GM21717 (cell line): ENCODE measurements at regions not wholly inside any gene's neighbourhood (a gene's known extent, or its start where the extent isn't known, plus 50 kb on each side); places are given as distances from the start of the nearest gene placed in this dataset.

Experiments
- ATAC-seq: cut with Tn5 transposase; IDR thresholded peaks from one replicate; pipeline ENCODE4 v1.9.1; 2021; ENCODE audit warnings: mild to moderate bottlenecking, moderate library complexity; ENCODE audit not compliant: unreplicated experiment

DNA sequence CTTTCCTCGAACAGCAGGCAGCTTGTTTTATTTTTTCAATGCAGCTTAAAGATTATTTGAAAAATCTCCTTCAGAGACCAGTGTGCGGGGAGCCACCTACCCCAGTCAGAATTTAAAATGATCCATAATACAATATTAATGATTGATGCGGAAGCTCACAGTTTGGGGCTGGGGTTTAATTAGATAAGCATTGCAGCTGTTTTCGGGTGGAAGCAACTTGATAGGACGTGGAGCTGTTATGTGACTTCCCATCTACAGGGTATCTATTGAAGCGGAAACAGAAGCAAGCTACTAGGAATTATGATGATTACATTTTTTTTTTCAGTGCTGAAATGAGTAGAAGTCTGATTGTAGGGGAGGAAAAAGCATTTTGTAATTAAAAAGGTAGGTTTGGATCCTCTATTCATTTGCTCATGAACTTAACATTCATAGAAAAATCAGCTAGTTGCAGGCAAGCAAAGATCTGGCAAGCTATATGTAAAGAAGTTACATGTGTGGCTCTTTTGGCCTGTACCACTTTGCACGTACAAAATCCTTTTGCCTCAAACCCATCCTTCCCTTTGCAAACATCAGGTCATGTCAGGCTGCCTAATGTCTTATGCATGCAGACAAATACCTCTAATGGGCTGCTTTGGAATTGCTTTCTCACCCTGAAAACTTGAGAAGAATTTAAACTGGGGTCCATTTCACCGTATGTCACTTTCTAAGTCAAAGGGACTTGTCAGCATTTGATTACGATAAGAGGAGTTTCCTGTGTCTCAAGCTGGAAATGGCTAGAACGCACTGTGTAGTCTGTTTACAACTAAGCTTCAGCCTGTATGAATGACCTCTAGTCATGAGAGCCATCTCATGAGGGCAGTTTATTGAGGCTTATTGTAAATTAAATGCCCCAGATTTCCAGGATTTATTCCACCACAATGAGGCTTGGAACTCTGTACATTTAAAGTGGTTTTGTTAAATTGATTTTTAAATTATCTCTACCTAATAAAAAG, 267.1 kb upstream of the TMTC4 start:
- no peak for ATAC-seq

DNA sequence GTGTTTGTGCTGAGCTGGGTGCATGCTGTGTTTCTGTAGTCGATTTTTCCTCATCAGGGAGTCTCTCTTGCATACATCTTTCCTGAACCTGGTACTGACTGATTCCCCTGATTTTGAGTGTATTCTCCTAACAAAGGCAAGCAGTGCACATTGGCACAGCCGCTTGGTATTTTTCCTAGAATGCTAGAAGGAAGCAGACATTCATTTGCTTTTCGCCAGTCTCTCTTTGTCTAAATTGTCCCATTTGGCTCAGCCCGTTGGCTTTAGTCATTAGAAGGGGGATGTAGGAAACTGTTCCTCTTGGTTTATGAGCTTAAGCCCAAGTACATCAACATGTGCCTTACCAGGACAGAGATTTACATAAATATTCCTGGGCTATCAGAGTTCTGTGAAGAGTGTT, 266.1 kb upstream of the TMTC4 start:
- ATAC-seq = no peak

DNA sequence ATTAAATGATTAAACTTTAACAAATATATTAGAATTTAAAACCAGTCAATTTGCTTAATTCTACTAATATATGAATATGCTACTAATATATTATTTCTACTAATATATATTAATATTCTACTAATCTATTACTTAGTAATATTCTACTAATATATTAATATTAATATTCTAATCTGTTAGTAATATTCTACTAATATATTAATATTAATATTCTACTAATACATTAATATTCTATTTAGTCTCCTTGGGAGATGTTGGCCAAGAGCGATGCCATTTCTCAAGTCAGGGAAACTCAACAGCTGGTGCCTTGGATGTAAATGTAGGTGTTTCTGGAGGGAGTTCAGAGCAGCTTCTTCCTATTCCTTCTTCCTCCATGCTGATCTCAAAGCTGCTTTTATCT, 259.2 kb upstream of the TMTC4 start:
- no peak for ATAC-seq

DNA sequence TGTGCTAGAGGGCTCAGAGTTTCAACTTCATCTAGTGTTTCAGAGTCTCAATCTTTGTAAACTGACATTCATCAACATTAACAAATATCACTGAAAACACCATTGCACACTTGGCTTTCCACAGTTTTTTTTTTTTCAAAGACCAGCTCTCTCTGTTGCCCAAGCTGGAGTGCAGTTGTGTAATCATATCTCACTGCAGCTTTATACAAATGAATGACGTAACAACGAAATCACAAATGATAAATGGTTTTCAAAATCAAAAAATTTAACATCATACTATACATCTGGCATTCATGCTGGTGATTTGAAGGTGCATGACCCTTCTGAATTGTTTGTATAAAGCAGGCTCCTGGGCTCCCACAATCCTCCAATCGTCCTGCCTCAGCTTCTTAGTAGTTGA, 248.0 kb upstream of the TMTC4 start:
- no peak for ATAC-seq

DNA sequence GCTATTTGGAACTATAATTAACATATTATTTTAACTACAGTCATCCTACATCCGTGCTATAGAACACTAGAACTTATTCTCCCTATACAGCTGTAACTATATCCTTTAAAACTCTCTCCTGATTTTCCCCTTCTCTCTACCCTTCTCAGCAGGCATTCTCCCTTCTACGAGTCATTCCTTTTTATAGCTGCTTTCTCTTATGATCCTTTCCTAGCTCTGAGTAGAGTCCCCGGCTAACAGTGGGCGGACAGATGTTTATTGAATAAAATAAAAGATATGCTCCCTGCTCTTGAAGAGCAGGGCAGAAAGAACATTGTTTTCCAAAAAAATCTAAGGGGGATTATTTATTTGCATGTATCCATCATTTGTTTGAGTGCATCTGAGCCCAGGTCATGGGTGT, 246.5 kb upstream of the TMTC4 start:
- no peak for ATAC-seq

DNA sequence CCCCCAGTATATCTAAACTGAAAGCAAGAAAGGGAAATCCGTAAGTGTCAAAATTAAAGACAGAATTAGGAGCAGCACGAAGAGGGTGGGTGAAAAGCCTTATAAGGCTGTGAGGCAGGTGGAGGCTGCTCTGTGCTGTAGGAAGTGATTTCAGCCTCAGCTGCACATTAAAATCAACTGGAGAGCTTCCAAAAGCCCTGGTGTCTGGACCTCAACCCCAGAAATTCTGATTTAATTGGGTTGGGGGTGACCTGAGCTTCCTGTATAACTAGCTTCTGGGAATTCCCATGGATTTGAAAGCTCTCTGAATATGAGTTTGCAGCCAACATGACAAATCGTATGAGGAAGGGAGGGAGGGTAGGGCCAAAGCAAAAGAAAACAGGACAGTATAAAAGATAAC, 242.4 kb upstream of the TMTC4 start:
- no peak for ATAC-seq

DNA sequence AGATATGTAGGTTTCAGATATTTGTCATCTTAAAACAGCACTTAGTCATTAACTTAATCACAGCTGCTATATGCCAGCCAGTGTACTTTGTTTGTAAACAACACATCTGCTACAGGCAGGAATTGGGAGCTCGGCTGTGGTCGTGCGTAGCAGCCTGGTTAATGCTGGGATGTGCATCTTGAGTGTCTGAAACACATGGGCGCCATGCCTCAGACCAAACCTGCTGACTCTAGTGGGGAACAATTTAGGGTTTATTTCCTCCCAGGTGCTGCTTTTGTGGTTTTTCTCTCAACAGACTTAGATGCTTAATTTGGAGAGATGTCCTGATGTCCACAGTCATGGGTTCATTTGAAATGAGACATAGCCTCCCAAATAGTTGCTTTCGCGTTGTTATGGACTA, 238.5 kb upstream of the TMTC4 start:
- ATAC-seq = no peak

DNA sequence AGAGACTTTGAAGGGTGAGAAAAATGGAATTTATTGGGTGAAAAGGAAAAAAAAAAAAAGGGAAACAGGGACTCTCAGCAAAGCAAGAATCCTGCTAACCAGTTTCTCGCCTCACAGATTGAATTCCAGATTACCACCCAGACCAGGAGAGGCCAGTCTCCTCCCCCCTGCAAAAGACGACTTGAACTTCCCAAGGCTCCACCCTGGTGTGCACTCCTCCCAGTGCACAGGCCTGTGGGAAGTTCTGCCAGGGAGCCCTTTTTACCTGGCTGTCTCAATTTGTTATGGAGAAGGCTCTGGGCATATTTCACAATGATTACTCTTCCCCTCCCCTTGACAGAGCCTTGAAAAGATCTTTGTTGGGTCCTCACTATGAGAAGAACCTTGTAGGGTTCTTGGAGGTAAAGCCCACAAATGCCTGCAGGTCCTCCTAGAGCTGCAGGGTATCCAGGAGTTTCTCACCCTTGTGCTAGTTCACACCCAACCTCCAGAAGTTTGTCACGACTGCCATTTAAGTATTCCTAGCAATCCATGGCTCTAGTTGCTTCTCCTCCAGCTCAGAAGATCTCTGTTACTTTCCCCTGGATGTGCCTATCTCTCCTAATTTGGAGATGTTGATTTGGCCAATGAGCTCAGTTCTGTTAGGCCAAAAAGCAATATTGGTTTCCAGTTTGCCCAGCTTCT, 229.8 kb upstream of the TMTC4 start:
- no peak for ATAC-seq

DNA sequence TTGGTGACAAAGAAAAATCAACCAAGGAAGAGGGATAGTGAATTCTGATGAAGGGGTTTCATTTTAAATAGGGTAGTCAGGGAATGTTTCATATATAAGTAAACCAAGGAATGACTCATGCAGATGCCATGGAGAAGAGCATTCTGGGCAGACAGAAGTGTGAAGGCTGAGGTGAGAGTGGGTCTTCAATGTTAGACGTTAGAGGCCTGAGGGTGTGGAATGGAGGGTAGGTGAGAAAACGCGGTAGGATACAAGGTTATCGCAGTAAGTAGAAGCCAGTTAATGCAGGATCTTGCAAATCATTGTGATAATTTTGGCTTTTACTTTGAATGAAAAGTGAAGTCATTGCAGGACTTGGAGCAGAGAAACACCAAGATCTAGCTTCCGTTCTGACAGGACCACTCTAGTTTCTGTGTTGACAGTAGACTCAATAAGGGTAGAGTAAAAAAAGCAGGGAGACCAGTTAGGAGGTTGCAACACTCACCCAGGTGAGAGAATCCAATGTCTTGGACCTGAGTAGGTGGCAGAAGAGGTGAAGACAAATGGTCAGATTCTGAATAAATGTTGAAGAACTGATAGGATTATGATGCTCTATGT, 225.2 kb upstream of the TMTC4 start:
- ATAC-seq = no peak

DNA sequence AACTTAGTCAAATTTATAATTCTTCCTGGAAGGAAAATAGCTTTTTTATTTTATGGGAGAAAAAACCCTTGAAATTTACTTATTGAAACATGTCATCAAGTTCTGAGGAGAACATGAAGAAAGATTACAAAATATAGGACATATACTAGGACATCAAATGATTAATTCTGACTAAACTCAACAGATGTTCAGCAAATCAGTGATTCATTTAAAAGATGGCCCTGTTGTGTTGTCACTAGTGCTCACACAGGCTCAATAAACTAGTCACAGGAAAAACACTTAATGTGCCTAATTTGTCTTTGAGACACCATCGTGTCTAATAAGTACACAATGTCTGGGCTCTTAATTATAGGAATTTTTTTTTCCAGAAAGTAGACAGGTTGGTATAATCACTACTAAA, 223.8 kb upstream of the TMTC4 start:
- ATAC-seq = no peak

DNA sequence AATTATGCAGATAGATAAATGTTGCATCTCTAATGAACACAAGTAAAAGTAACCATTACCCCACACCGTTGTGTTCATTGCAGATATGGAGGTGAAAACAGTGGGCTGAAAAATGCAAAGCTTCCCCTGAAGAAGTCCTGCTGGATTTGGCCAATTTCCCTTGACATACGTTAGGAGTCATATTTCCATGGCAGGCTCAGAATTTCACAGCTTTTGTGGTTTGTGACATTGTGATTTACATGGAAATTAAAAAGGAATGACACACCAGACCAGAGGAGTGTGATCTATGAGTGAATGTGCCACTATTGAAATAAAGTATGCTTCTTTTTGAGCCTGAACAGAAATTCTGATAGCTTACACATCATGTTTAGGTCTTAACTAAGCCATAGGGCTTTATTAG, 221.1 kb upstream of the TMTC4 start:
- no peak for ATAC-seq

DNA sequence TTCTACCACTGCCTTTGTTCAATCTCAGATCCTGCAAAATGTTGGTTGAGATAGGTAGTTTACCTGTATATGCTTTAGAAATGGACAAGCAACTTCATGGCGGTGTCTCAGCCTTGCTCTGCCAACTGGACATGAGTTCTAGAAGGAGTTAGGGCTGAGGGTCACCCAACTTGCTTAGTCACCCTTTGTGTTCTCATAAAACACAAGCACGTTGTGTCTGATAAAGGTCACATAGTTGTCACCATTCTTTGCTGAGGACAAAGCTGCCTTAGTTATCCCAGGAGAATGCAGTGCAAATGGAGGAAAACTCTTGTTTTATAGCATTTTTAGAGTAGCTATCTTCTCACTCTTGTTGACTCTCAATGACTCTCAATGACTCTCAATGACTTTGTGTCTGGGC, 218.4 kb upstream of the TMTC4 start:
- ATAC-seq = no peak

DNA sequence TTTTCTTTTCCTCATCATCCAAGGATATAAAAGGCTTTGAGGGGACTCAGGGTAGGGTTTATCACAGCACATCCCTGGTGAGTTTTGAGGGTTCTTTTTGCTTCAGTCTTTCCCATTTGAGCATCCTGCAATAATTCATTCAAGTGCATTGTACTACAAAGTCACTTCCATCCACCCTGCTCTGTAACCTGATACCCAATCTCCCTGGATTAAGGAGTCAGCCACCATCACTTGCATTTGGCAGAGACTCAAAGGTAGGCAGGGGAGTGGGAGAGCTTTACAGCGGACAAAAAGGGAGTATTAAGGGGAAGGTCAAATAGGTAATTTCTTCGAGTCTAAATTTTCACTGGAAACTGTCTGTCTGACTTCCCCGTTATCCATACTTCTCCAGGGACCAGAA, 216.1 kb upstream of the TMTC4 start:
- no peak for ATAC-seq

DNA sequence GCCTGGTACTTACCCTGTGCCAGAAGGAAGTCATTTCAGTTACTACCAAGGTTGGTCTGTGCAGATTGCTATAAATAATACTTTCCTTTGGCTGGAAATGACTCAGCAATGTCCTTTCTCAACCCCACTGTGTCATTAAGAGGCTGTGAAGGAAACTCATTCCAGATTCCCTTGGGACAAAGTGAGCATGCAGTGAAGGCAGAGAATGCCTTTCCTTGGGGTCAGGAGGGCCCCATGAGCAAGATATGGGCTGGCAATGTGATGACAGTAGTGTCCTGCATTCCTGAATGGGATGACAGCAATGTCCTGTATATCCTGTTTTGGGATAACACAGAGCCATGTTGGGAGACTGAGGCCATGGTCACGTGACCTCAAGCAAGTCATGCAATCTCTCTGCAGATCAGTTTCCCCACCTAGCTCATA, 213.1 kb upstream of the TMTC4 start:
- no peak for ATAC-seq

DNA sequence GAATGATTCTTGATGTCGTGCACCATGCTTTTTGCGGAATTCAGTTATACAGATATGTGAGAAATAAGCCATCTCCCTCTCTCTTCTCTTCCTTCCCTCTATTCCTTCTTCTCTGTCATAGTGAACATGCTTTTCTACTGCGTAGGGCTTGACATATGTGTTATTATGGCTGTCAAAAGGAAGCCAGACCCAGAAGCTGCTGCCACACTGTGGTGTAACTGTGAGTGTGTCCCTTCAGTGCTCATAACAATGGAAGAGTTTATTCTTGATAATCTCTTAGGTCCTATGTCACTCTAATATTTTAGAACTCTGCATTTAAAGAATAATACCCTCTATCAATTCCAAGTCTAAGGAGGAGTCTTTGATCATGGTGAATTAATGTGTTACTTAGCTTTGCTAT, 208.9 kb upstream of the TMTC4 start:
- no peak for ATAC-seq

DNA sequence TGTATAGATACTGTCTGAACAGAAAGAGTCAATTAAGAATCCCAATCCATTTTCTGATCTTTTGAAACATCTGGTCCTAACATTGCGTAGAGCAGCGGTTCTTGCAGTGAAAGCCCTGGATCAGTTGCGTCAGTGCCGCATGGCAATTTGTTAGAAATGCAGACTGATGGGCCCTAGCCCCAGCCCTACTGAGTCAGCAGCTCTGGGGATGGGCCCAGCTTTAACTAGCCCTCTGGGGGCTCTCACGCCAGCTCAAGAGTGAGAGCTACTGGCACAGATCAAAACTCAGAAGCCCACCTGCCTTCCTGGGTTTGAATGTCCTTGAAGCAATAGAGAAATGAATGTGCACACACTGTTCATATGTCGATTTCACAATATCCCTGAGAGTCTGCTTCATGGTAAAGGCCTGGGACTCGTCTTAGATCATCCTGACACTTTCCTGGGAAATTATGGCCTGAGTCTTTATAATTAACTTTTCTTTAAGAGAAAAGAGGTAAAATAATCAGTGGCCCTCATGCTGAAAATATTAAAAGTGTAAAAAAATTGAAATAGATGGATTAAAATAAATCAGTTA, 206.8 kb upstream of the TMTC4 start:
- ATAC-seq = no peak

DNA sequence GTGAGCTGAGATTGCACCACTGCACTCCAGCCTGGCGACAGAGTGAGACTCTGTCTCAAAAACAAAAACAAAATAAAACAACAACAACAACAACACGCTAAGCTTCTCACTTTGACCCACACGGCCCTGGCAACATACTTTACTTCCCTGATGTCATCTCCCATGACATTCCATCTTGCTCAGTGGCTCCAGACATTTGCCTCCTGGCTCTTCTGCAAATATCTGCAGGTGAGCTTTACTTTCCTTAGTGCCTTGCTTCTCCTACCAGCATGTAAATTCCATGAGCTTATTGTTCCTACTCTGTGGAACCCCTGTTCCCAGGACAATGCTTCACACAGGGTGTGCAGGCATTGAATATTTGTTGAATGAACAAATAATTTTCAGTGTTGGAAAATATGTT, 205.6 kb upstream of the TMTC4 start:
- no peak for ATAC-seq

DNA sequence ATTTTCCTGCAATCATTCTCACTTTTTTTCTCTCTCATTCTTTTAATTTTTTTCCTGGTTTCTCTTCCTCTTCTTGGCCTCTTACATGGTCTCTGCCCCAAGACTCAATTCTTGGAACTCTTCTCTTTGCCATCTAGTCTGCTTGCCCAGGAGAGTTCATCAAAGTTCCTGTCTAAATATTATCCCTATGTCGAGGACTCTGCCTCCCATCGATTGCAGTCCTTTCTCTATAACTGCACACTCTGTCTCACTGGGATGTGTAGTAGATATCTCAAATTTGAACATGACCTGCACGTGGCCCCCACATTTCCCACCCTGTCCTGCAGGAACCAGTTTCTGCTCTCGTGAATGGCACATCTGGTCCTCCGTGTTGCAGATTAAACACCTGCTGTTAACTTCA, 204.7 kb upstream of the TMTC4 start:
- ATAC-seq = no peak

DNA sequence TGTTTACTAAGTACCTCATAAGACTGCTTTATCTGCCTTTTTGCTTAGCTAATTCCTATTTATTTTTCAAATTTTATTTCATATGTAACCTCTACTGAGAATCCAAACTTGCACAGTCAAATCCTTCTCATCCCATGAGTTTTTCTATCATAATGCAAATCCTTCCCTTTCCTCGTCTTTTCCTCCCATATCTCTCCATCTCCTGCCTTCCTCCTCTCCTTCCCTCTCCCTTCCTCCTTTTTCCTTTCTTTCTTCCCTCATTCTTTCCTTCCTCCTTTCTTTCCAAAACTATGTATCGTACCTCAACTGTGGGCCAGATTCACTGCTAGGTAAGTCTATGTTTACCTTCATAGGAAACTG, 201.4 kb upstream of the TMTC4 start:
- ATAC-seq = no peak

DNA sequence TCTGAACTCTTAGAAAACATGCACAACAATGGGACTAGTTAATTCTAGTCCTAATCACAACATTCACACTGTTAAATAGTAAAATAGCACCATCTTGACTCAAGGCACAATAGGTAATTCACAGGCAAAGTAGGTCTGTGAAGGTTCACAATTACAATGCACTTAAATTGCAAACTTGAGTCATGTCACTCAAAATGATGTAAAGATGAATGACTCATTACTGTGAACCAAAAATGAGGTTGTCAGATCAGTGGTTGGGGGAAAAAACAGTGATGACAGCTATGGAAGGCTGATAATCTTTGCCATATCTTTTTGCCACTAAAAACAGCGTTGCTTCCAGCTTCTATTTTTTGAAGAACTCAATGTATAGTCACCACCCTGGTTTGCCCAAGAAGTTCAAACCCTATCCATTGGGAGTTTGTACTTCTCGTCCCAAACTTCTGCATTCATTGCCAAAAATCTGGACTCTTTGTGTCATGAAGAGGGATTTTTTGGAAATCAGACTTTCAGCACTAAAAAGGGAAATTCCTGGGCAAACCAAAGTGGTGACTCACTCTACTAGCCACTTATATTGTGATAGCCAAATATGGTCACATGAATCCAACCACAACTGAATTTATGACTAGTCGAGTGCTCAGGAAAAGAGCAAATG, 200.9 kb upstream of the TMTC4 start:
- ATAC-seq = no peak

DNA sequence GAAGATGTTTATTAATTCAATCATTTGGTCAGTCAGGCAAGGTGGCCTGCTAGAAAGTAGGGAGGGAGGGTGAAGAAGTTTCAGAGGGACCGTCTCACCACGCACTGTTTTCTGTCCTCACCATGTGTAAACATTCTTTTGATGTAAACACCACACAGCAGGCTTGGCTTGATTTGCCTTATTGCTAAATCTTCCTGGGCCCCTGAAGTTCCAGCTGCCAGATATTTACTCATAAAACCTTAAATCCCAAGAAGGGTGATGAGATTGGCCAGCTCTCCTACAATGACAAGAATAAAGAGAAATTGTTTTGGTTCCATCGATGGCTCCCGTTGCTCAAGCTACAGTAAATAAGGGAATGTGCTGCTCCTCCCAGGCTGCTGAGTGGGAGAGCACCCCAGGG, 198.2 kb upstream of the TMTC4 start:
- no peak for ATAC-seq
